PC-9 (cell line): ENCODE measurements at regions not wholly inside any gene's neighbourhood (a gene's known extent, or its start where the extent isn't known, plus 50 kb on each side); places are given as distances from the start of the nearest gene placed in this dataset.

Experiments used
- EZH2 ChIP-seq: fragments of 200-600 bp; sonication (generic); IDR thresholded peaks from 2 replicates; pipeline ENCODE4 v1.8.0; 2017; ENCODE audit warnings: antibody characterized with exemption, low read depth
- TF ChIP-seq, protein P1 (sequence below): fragments of 200-600 bp; sonication (generic); conservative IDR thresholded peaks from 2 replicates; pipeline ENCODE4 v1.6.1; 2017; ENCODE audit warnings: mixed run types, antibody characterized with exemption, mild to moderate bottlenecking, moderate library complexity

DNA sequence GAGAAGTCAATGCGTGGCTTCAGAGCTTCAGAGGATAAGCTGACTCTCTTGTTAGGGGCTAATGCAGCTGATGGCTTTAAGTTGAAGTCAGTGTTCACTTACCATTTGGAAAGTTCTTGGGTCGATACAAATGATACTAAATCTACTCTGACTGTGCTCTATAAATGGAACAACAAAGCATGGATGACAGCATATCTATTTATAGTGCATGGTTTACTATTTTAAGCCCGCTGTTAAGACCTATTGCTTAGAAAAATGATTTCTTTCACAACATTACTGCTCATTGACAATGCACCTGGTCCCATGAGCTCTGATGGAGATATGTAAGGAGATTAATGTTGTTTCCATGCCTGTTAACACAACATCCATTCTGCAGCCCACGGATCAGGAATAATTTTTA is 435.7 kb downstream of the MAT2B start:
- TF ChIP-seq, protein P1, sequence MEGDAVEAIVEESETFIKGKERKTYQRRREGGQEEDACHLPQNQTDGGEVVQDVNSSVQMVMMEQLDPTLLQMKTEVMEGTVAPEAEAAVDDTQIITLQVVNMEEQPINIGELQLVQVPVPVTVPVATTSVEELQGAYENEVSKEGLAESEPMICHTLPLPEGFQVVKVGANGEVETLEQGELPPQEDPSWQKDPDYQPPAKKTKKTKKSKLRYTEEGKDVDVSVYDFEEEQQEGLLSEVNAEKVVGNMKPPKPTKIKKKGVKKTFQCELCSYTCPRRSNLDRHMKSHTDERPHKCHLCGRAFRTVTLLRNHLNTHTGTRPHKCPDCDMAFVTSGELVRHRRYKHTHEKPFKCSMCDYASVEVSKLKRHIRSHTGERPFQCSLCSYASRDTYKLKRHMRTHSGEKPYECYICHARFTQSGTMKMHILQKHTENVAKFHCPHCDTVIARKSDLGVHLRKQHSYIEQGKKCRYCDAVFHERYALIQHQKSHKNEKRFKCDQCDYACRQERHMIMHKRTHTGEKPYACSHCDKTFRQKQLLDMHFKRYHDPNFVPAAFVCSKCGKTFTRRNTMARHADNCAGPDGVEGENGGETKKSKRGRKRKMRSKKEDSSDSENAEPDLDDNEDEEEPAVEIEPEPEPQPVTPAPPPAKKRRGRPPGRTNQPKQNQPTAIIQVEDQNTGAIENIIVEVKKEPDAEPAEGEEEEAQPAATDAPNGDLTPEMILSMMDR = no peak
- no peak for TF ChIP-seq EZH2
